Loucy (cell line): ENCODE measurements at regions not wholly inside any gene's neighbourhood (a gene's known extent, or its start where the extent isn't known, plus 50 kb on each side); places are given as distances from the start of the nearest gene placed in this dataset.
"Not testable (repeated sequence)": the region's sequence is repeated elsewhere in the genome, so short reads cannot be mapped to it uniquely, and the experiment has no call there.

Experiments
- CTCF ChIP-seq: fragments of 200-600 bp; sonication (generic); conservative IDR thresholded peaks from 2 replicates; pipeline ENCODE4 v1.5.1; 2014; ENCODE audit warnings: mild to moderate bottlenecking, antibody characterized with exemption, low read length
- EZH2phosphoT487 ChIP-seq: fragments of 200-600 bp; IDR thresholded peaks from 2 replicates; pipeline ENCODE4 v1.6.1; 2018; ENCODE audit warnings: antibody characterized with exemption, mild to moderate bottlenecking, moderate library complexity, borderline replicate concordance

- TF ChIP-seq CTCF, EZH2phosphoT487: not testable (repeated sequence)
Measured at GRCh38 chr15:21280272-21280671, 160.0 kb downstream of the POTEB3 start.
